ENCODE measurements at regions not wholly inside any gene's neighbourhood (a gene's known extent, or its start where the extent isn't known, plus 50 kb on each side); places are given as distances from the start of the nearest gene placed in this dataset.

DNA sequence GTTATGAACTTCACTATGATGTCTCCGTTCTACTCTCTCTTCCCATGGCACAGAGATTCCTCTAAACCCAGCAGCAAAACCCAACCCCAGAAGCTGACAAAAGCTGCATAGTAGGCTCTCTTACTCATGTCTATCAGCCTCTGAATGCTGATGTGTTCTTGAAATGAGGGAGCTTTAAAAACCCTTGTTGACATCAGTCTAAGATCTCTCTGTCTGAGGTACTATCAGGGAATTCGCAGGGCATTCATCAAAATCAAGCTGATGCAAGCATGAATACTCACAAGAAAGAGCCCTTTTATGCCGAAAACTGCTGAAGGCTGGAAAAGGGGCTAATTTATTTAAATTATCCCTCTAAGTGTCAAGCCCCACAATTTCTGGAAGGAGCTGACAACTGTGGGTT, 710.6 kb upstream of the FANCL start:
- Mint-ChIP-seq H3K27ac (no peak overlapping the region), H3K4me3 (no peak overlapping the region)

GRCh38 chr2:58950795-58951462, 709.8 kb upstream of the FANCL start:
- TF ChIP-seq, protein P1, sequence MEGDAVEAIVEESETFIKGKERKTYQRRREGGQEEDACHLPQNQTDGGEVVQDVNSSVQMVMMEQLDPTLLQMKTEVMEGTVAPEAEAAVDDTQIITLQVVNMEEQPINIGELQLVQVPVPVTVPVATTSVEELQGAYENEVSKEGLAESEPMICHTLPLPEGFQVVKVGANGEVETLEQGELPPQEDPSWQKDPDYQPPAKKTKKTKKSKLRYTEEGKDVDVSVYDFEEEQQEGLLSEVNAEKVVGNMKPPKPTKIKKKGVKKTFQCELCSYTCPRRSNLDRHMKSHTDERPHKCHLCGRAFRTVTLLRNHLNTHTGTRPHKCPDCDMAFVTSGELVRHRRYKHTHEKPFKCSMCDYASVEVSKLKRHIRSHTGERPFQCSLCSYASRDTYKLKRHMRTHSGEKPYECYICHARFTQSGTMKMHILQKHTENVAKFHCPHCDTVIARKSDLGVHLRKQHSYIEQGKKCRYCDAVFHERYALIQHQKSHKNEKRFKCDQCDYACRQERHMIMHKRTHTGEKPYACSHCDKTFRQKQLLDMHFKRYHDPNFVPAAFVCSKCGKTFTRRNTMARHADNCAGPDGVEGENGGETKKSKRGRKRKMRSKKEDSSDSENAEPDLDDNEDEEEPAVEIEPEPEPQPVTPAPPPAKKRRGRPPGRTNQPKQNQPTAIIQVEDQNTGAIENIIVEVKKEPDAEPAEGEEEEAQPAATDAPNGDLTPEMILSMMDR (IDR thresholded peaks at IDR 0.05), result no peak
- Mint-ChIP-seq H3K27me3 (ENCODE audit: insufficient read depth) (peaks cover 3% of the 10 kb centered on the region; the same call in 1 of the 2 replicates), H3K4me1 (ENCODE audit: low read depth) (no peaks in the 10 kb centered on the region)

More for the DNA sequence above, 710.6 kb upstream of the FANCL start:
- Mint-ChIP-seq H3K9me3 (no peaks in the 10 kb centered on the region), H3K36me3 (ENCODE audit: low read depth) (no peaks in the 10 kb centered on the region), H3K27me3 (ENCODE audit: insufficient read depth) (peaks cover 3% of the 10 kb centered on the region; the same call in 1 of the 2 replicates), H3K4me1 (ENCODE audit: low read depth) (no peaks in the 10 kb centered on the region)
- no peak for DNase-seq
- TF ChIP-seq, protein P1 (IDR thresholded peaks at IDR 0.05), result no peak

GRCh38 chr2:58939388-58939787, 698.3 kb upstream of the FANCL start:
- TF ChIP-seq, protein P1 (IDR thresholded peaks at IDR 0.05), result no peak
- H3K36me3 Mint-ChIP-seq (ENCODE audit: low read depth), result no peaks in the 10 kb centered on the region
- H3K4me1 Mint-ChIP-seq (ENCODE audit: low read depth), result peaks cover 17% of the 10 kb centered on the region
- H3K9me3 Mint-ChIP-seq, result no peaks in the 10 kb centered on the region; the same call in 1 of the 2 replicates
- H3K4me3 Mint-ChIP-seq, result no peak overlapping the region
- H3K27me3 Mint-ChIP-seq (ENCODE audit: insufficient read depth), result peaks cover 4% of the 10 kb centered on the region; the same call in 1 of the 2 replicates
- DNase-seq, result peak; percentile 78
- H3K27ac Mint-ChIP-seq, result peak overlapping the region; percentile 79

More at GRCh38 chr2:58950795-58951462, 709.8 kb upstream of the FANCL start:
- no peak overlapping the region for H3K27ac Mint-ChIP-seq
- DNase-seq, result no peak
- H3K4me3 Mint-ChIP-seq, result no peak overlapping the region
- no peaks in the 10 kb centered on the region for H3K9me3 Mint-ChIP-seq
- H3K36me3 Mint-ChIP-seq (ENCODE audit: low read depth), result no peaks in the 10 kb centered on the region

- Mint-ChIP-seq H3K4me1 (ENCODE audit: low read depth) (peaks cover 18% of the 10 kb centered on the region), H3K27ac (peak overlapping the region; percentile 79), H3K9me3 (no peaks in the 10 kb centered on the region; the same call in 1 of the 2 replicates), H3K27me3 (ENCODE audit: insufficient read depth) (peaks cover 4% of the 10 kb centered on the region; the same call in 1 of the 2 replicates), H3K4me3 (no peak overlapping the region), H3K36me3 (ENCODE audit: low read depth) (no peaks in the 10 kb centered on the region)
- peak; percentile 29 for DNase-seq
- TF ChIP-seq, protein P1 (IDR thresholded peaks at IDR 0.05), result no peak
Measured at GRCh38 chr2:58938988-58939387, 697.9 kb upstream of the FANCL start.

DNA sequence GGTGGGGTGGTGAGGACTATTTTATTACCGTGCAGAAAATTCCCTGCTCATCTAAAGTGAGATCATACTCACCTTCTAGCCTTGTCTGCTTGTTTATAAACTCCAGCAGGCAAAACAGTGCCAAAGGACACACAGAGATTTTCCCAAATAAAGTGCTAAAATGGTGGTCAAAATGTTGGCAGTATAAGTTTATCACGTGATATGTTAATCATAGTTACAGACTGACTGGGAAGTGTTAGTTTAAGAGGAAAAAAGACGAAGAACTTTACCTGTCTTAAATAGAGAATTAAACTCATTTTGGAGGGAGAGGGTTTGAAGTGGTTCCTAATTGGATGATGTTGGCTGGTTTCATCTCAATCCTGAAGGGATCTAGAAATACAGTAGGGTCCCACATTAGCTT, 691.7 kb upstream of the FANCL start:
- no peak overlapping the region for H3K27ac Mint-ChIP-seq
- H3K4me1 Mint-ChIP-seq (ENCODE audit: low read depth), result peaks cover 17% of the 10 kb centered on the region
- H3K27me3 Mint-ChIP-seq (ENCODE audit: insufficient read depth), result peaks cover 2% of the 10 kb centered on the region; the same call in 1 of the 2 replicates
- TF ChIP-seq, protein P1 (IDR thresholded peaks at IDR 0.05), result no peak
- DNase-seq, result no peak
- H3K36me3 Mint-ChIP-seq (ENCODE audit: low read depth), result no peaks in the 10 kb centered on the region
- no peaks in the 10 kb centered on the region for H3K9me3 Mint-ChIP-seq
- H3K4me3 Mint-ChIP-seq, result no peak overlapping the region

Measured in HFFc6 (cell line).